B cell (primary cell): ENCODE measurements at regions not wholly inside any gene's neighbourhood (a gene's known extent, or its start where the extent isn't known, plus 50 kb on each side); places are given as distances from the start of the nearest gene placed in this dataset.

ENCODE experiments used
- ATAC-seq: fragments of 200-7000 bp; cut with Tn5 transposase; one replicate; pipeline ENCODE4 v1.10.0; 2021; ENCODE audit warnings: low read depth, mild to moderate bottlenecking, moderate number of reproducible peaks, moderate library complexity
- CTCF ChIA-PET: fragments of 350-600 bp; sonication (Branson Sonifier 250); formaldehyde crosslinking; loops from one replicate; lab custom pipeline; 2021; ENCODE audit warnings: antibody characterized with exemption, inconsistent platforms; lab: Charles Lee
- POLR2A ChIA-PET: fragments of 350-600 bp; sonication (Branson Sonifier 250); formaldehyde crosslinking; loops from one replicate; lab custom pipeline; 2021; ENCODE audit warnings: antibody characterized with exemption; lab: Charles Lee
- DNase-seq: peaks from one replicate; pipeline ENCODE4 v3.0.0; 2013
- H2AFZ ChIP-seq: 2 replicates; pipeline ENCODE4 v1.6.1; 2012; ENCODE audit warnings: mild to moderate bottlenecking, low read depth, low read length; ENCODE audit not compliant: insufficient read depth, poor library complexity, severe bottlenecking
- H3K27ac ChIP-seq, 2 donors: 1 replicate in 1 of 2; 2 replicates in 1 of 2; pipeline ENCODE4 v1.5.1; 2012 to 2013; ENCODE audit warnings: low read length in 2 of 2, mild to moderate bottlenecking in 2 of 2, moderate library complexity in 1 of 2
- H3K27me3 ChIP-seq, 4 experiments: fragments of 200-600 bp in 1 of 4; sonication (generic) in 1 of 4; replicated peaks in 1 of 4; 1 replicate in 2 of 4; 2 replicates in 2 of 4; pipeline versions ENCODE4 v1.6.1 to v1.7.0; 2013 to 2016; ENCODE audit warnings: low read length in 3 of 4, mild to moderate bottlenecking in 2 of 4, mixed read lengths in 1 of 4, moderate library complexity in 1 of 4; ENCODE audit not compliant: insufficient read depth in 4 of 4, control insufficient read depth in 3 of 4; ENCODE audit errors: control extremely low read depth in 1 of 4
- H3K36me3 ChIP-seq, 2 experiments: replicated peaks in 1 of 2; 1 replicate in 1 of 2; 2 replicates in 1 of 2; pipeline versions ENCODE4 v1.6.1 to v1.7.1; 2013; ENCODE audit warnings: low read length in 1 of 2; ENCODE audit not compliant: insufficient read depth in 2 of 2, control insufficient read depth in 1 of 2; ENCODE audit errors: control extremely low read depth in 1 of 2, extremely low read depth in 1 of 2
- H3K4me1 ChIP-seq, 2 donors: fragments of 200-600 bp in 1 of 2; sonication (generic) in 1 of 2; 1 replicate in 1 of 2; 2 replicates in 1 of 2; pipeline versions ENCODE4 v1.5.1 to v1.6.1; 2013 to 2017; ENCODE audit warnings: low read length in 2 of 2; ENCODE audit not compliant: control insufficient read depth in 2 of 2, insufficient read depth in 2 of 2
- H3K4me2 ChIP-seq: replicated peaks from 2 replicates; pipeline ENCODE3; 2012; ENCODE audit warnings: mild to moderate bottlenecking, low read depth, low read length; ENCODE audit not compliant: poor library complexity, severe bottlenecking
- H3K4me3 ChIP-seq, 5 experiments: fragments of 200-600 bp in 1 of 5; sonication (generic) in 1 of 5; 1 replicate in 3 of 5; 2 replicates in 2 of 5; pipeline versions ENCODE4 v1.5.1 to v1.7.0; 2011 to 2016; ENCODE audit warnings: low read length in 4 of 5, mild to moderate bottlenecking in 4 of 5, low read depth in 2 of 5, control low read depth in 1 of 5, moderate library complexity in 1 of 5; ENCODE audit not compliant: insufficient read depth in 1 of 5; ENCODE audit errors: control extremely low read depth in 1 of 5, extremely low read depth in 1 of 5
- H3K79me2 ChIP-seq: fragments of 200-600 bp; sonication (generic); one replicate; pipeline ENCODE4 v1.6.0; 2016; ENCODE audit warnings: low read length; ENCODE audit not compliant: control insufficient read depth, insufficient read depth
- H3K9ac ChIP-seq: fragments of 200-600 bp; sonication (generic); 2 replicates; pipeline ENCODE4 v1.6.1; 2017; ENCODE audit warnings: mild to moderate bottlenecking, low read length, moderate library complexity
- H3K9me3 ChIP-seq, 3 donors: one replicate each; pipeline versions ENCODE4 v1.6.1 to v1.7.1; 2013; ENCODE audit warnings: low read length in 2 of 3; ENCODE audit not compliant: control insufficient read depth in 2 of 3, insufficient read depth in 1 of 3; ENCODE audit errors: control extremely low read depth in 1 of 3
- H4K20me1 ChIP-seq: 2 replicates; pipeline ENCODE4 v1.6.0; 2012; ENCODE audit warnings: mild to moderate bottlenecking, low read length; ENCODE audit not compliant: insufficient read depth, control insufficient read depth, poor library complexity, severe bottlenecking
- H3K27ac Mint-ChIP-seq: one replicate; pipeline ENCODE4 v1.8.0; 2021; ENCODE audit warnings: mixed read lengths
- H3K27me3 Mint-ChIP-seq: one replicate; pipeline ENCODE4 v1.8.0; 2021; ENCODE audit warnings: mixed read lengths
- H3K4me1 Mint-ChIP-seq: one replicate; pipeline ENCODE4 v1.8.0; 2021; ENCODE audit warnings: mixed read lengths
- H3K4me3 Mint-ChIP-seq: one replicate; pipeline ENCODE4 v1.8.0; 2021; ENCODE audit warnings: mixed read lengths
- H3K9me3 Mint-ChIP-seq: one replicate; pipeline ENCODE4 v1.8.0; 2022; ENCODE audit warnings: mixed read lengths; ENCODE audit not compliant: insufficient read depth
- CTCF ChIP-seq: fragments of 200-600 bp; IDR thresholded peaks from one replicate; pipeline ENCODE4 v1.8.0; 2022; ENCODE audit warnings: antibody characterized with exemption, mild to moderate bottlenecking
- EZH2 ChIP-seq: IDR thresholded peaks from 2 replicates; pipeline ENCODE4 v1.6.1; 2012; ENCODE audit warnings: borderline replicate concordance, low read depth, mild to moderate bottlenecking, moderate library complexity, low read length; ENCODE audit not compliant: insufficient read depth, poor library complexity, severe bottlenecking
- WGBS: methylation state at CpG from one replicate; pipeline ENCODE4 v1.1.5; 2013; ENCODE audit warnings: missing lambda C conversion rate; ENCODE audit not compliant: insufficient coverage; 5-methylcytosine and 5-hydroxymethylcytosine counted together
- intact Hi-C: fragments of 100-400 bp; cut with micrococcal nuclease; formaldehyde crosslinking; loops from one replicate; pipeline ENCODE4 v1.10.0; 2022

- DNase-seq (peak; percentile 55), ATAC-seq (peak; percentile 18)
- H3K4me1 ChIP-seq: peaks cover 47 to 80% of the 10 kb centered on the region in 2 donors
- peaks cover 70% of the 10 kb centered on the region for H3K4me1 Mint-ChIP-seq
- H3K79me2 ChIP-seq: peaks cover 15% of the 10 kb centered on the region
- H3K9me3 ChIP-seq: no peaks in the 10 kb centered on the region
- H3K27me3 ChIP-seq: no peaks in the 10 kb centered on the region
- no peaks in the 10 kb centered on the region for H4K20me1 ChIP-seq
- POLR2A ChIA-PET: interaction anchor here (0.6 to 4.8 kb wide), 9 partner anchors 9 to 109 kb away, joined by 3 to 23 read pairs (median 7); partner anchors contain the start of gene FUT8
- TF ChIP-seq CTCF (no peak), EZH2 (no peak)
- H3K4me3 ChIP-seq: peak overlapping the region in 1 of 5 experiments; percentile 34
- 54% methylated on average over 6 of the region's 8 CpGs for WGBS
- H2AFZ ChIP-seq: peak overlapping the region; percentile 23
- intact Hi-C loops: loop anchor here (2.0 to 5.0 kb wide), 5 partner anchors 15 to 109 kb away; partner anchors contain the start of gene FUT8
- H3K4me2 ChIP-seq: peak overlapping the region; percentile 49
- H3K9me3 Mint-ChIP-seq: no peaks in the 10 kb centered on the region
- H3K9ac ChIP-seq: peak overlapping the region; percentile 19
- H3K36me3 ChIP-seq: peaks cover 0 to 2% of the 10 kb centered on the region in 2 experiments
- CTCF ChIA-PET: interaction anchor here (0.7 to 6.2 kb wide), 11 partner anchors 10 to 141 kb away, joined by 3 to 50 read pairs (median 4); partner anchors contain the start of gene FUT8
- H3K27ac ChIP-seq: peak overlapping the region; percentile 71 to 80
- peak overlapping the region; percentile 56 for H3K4me3 Mint-ChIP-seq
- no peaks in the 10 kb centered on the region for H3K27me3 Mint-ChIP-seq
- H3K27ac Mint-ChIP-seq: peak overlapping the region; percentile 98
Observed at GRCh38 chr14:65303190-65303898, 109.2 kb upstream of the FUT8 start.

GRCh38 chr14:65303899-65304222 lies 108.7 kb upstream of the FUT8 start:
- CTCF ChIA-PET: interaction anchor here (0.5 to 6.2 kb wide), 12 partner anchors 11 to 141 kb away, joined by 3 to 50 read pairs (median 4); partner anchors contain the start of gene FUT8
- H3K4me3 ChIP-seq: peak overlapping the region in 1 of 5 experiments; percentile 15
- H3K9me3 Mint-ChIP-seq: no peaks in the 10 kb centered on the region
- H3K27ac ChIP-seq: peak overlapping the region; percentile 71 to 80
- peak overlapping the region; percentile 98 for H3K27ac Mint-ChIP-seq
- peaks cover 72% of the 10 kb centered on the region for H3K4me1 Mint-ChIP-seq
- intact Hi-C loops: loop anchor here (2.0 to 5.0 kb wide), 5 partner anchors 15 to 108 kb away; partner anchors contain the start of gene FUT8
- no peaks in the 10 kb centered on the region for H3K27me3 Mint-ChIP-seq
- no peaks in the 10 kb centered on the region for H3K27me3 ChIP-seq
- no peak for DNase-seq
- H3K4me1 ChIP-seq: peaks cover 46 to 77% of the 10 kb centered on the region in 2 donors
- TF ChIP-seq CTCF (no peak), EZH2 (no peak)
- peak overlapping the region; percentile 19 for H3K9ac ChIP-seq
- POLR2A ChIA-PET: interaction anchor here (0.6 to 4.8 kb wide), 10 partner anchors 9 to 108 kb away, joined by 3 to 23 read pairs (median 7); partner anchors contain the start of gene FUT8
- H3K4me2 ChIP-seq: peak overlapping the region; percentile 49
- no peaks in the 10 kb centered on the region for H4K20me1 ChIP-seq
- H3K9me3 ChIP-seq: no peaks in the 10 kb centered on the region
- peak overlapping the region; percentile 15 for H2AFZ ChIP-seq
- H3K4me3 Mint-ChIP-seq: peak overlapping the region; percentile 56
- 67% methylated on average over 3 of the region's 6 CpGs for WGBS
- H3K36me3 ChIP-seq: peaks cover 0 to 2% of the 10 kb centered on the region in 2 experiments
- H3K79me2 ChIP-seq: peaks cover 11% of the 10 kb centered on the region
- ATAC-seq: no peak
